ENCODE measurements at regions not wholly inside any gene's neighbourhood (a gene's known extent, or its start where the extent isn't known, plus 50 kb on each side); places are given as distances from the start of the nearest gene placed in this dataset.

- no peak for TF ChIP-seq ZFP30 (CRISPR knock-in tag; IDR thresholded peaks at IDR 0.05)
- TF ChIP-seq CSDC2 (CRISPR knock-in tag; IDR thresholded peaks at IDR 0.05) = no peak
- ATAC-seq = no peak
Measured at GRCh38 chr6:4388675-4389074, 253.3 kb upstream of the ECI2 start.

DNA sequence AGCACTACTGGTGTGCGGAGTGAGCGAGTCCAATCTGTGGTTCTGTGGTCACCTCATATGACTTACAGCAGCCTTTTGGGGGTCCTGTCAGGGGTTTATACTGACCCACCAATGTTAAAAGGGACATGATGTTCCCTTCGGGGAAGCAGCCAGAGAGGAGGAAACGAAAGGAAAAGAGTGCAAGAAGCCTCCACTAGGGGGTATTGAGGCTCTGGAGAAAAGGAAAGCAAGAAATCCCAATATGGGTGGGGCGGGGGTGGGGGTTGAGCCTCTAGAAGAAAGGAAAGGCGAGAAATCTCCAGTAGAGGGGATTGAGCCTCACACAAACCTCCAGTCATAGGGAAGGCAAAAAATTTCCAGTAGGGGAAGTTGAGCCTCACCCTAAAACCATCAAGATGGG, 249.3 kb upstream of the ECI2 start:
- no peak for TF ChIP-seq ISL1 (CRISPR knock-in tag; IDR thresholded peaks at IDR 0.05)
- TF ChIP-seq ZFP3 (CRISPR knock-in tag; IDR thresholded peaks at IDR 0.05) = no peak
- no peak for TF ChIP-seq OSR1 (CRISPR knock-in tag; IDR thresholded peaks at IDR 0.05)
- TF ChIP-seq ARNTL (CRISPR knock-in tag; IDR thresholded peaks at IDR 0.05; ENCODE audit: borderline replicate concordance, low read depth) = no peak
- TF ChIP-seq, protein P1, sequence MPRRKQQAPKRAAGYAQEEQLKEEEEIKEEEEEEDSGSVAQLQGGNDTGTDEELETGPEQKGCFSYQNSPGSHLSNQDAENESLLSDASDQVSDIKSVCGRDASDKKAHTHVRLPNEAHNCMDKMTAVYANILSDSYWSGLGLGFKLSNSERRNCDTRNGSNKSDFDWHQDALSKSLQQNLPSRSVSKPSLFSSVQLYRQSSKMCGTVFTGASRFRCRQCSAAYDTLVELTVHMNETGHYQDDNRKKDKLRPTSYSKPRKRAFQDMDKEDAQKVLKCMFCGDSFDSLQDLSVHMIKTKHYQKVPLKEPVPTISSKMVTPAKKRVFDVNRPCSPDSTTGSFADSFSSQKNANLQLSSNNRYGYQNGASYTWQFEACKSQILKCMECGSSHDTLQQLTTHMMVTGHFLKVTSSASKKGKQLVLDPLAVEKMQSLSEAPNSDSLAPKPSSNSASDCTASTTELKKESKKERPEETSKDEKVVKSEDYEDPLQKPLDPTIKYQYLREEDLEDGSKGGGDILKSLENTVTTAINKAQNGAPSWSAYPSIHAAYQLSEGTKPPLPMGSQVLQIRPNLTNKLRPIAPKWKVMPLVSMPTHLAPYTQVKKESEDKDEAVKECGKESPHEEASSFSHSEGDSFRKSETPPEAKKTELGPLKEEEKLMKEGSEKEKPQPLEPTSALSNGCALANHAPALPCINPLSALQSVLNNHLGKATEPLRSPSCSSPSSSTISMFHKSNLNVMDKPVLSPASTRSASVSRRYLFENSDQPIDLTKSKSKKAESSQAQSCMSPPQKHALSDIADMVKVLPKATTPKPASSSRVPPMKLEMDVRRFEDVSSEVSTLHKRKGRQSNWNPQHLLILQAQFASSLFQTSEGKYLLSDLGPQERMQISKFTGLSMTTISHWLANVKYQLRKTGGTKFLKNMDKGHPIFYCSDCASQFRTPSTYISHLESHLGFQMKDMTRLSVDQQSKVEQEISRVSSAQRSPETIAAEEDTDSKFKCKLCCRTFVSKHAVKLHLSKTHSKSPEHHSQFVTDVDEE (CRISPR knock-in tag; IDR thresholded peaks at IDR 0.05) = no peak
- no peak for TF ChIP-seq BACH2 (CRISPR knock-in tag; IDR thresholded peaks at IDR 0.05; ENCODE audit: borderline replicate concordance)
- no peak for ATAC-seq

GRCh38 chr6:4383910-4384638, 248.7 kb upstream of the ECI2 start:
- no peak for ATAC-seq
- no peak for TF ChIP-seq RARB (CRISPR knock-in tag; IDR thresholded peaks at IDR 0.05)
- TF ChIP-seq OSR1 (CRISPR knock-in tag; IDR thresholded peaks at IDR 0.05) = no peak
- no peak for TF ChIP-seq ZNF70 (CRISPR knock-in tag; IDR thresholded peaks at IDR 0.05)
- TF ChIP-seq ZFP3 (CRISPR knock-in tag; IDR thresholded peaks at IDR 0.05) = no peak
- no peak for TF ChIP-seq ARNTL (CRISPR knock-in tag; IDR thresholded peaks at IDR 0.05; ENCODE audit: borderline replicate concordance, low read depth)
- no peak for TF ChIP-seq ZNF8 (CRISPR knock-in tag; IDR thresholded peaks at IDR 0.05)
- TF ChIP-seq ZC3H10 (CRISPR knock-in tag; IDR thresholded peaks at IDR 0.05) = no peak
- no peak for TF ChIP-seq CSDC2 (CRISPR knock-in tag; IDR thresholded peaks at IDR 0.05)
- TF ChIP-seq, protein P1 (CRISPR knock-in tag; IDR thresholded peaks at IDR 0.05) = no peak
- TF ChIP-seq, protein P2, sequence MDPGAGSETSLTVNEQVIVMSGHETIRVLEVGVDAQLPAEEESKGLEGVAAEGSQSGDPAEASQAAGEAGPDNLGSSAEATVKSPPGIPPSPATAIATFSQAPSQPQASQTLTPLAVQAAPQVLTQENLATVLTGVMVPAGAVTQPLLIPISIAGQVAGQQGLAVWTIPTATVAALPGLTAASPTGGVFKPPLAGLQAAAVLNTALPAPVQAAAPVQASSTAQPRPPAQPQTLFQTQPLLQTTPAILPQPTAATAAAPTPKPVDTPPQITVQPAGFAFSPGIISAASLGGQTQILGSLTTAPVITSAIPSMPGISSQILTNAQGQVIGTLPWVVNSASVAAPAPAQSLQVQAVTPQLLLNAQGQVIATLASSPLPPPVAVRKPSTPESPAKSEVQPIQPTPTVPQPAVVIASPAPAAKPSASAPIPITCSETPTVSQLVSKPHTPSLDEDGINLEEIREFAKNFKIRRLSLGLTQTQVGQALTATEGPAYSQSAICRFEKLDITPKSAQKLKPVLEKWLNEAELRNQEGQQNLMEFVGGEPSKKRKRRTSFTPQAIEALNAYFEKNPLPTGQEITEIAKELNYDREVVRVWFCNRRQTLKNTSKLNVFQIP (CRISPR knock-in tag; IDR thresholded peaks at IDR 0.05; ENCODE audit: borderline replicate concordance, low read depth) = no peak
- TF ChIP-seq ESRRG (CRISPR knock-in tag; IDR thresholded peaks at IDR 0.05) = no peak
- no peak for TF ChIP-seq TOX (CRISPR knock-in tag; IDR thresholded peaks at IDR 0.05; ENCODE audit: borderline replicate concordance)
- no peak for TF ChIP-seq ZNF565 (CRISPR knock-in tag; conservative IDR thresholded peaks at IDR 0.05; ENCODE audit: low read depth)

GRCh38 chr6:4382362-4382853, 247.0 kb upstream of the ECI2 start:
- ATAC-seq = no peak
- TF ChIP-seq ESRRG (CRISPR knock-in tag; IDR thresholded peaks at IDR 0.05) = no peak
- TF ChIP-seq PPARA (CRISPR knock-in tag; IDR thresholded peaks at IDR 0.05; ENCODE audit: borderline replicate concordance) = no peak
- TF ChIP-seq OSR1 (CRISPR knock-in tag; IDR thresholded peaks at IDR 0.05) = no peak
- TF ChIP-seq, protein P1 (CRISPR knock-in tag; IDR thresholded peaks at IDR 0.05) = no peak
- TF ChIP-seq ZNF565 (CRISPR knock-in tag; conservative IDR thresholded peaks at IDR 0.05; ENCODE audit: low read depth) = no peak
- TF ChIP-seq SNAI2 (CRISPR knock-in tag; IDR thresholded peaks at IDR 0.05) = no peak

All from SK-N-SH treated with all-trans-retinoic acid at 6 μM for 48 hours (cell line).